Gastroesophageal sphincter (tissue), 3 donors: ENCODE measurements at regions not wholly inside any gene's neighbourhood (a gene's known extent, or its start where the extent isn't known, plus 50 kb on each side); places are given as distances from the start of the nearest gene placed in this dataset.

ENCODE experiments used
- EP300 ChIP-seq: sonication (generic); formaldehyde crosslinking; IDR thresholded peaks from one replicate; pipeline ENCODE4 v1.6.1; 2017; ENCODE audit warnings: antibody characterized with exemption, mild to moderate bottlenecking
- POLR2A ChIP-seq, 2 donors: fragments of 450-650 bp; IDR thresholded peaks; one replicate each; pipeline ENCODE4 v1.6.1; 2017; ENCODE audit warnings: antibody characterized with exemption in 2 of 2, mild to moderate bottlenecking in 2 of 2, moderate library complexity in 1 of 2
- TF ChIP-seq, protein P1 (sequence below), 4 experiments: fragments of 200-600 bp in 2 of 4; fragments of 450-650 bp in 2 of 4; sonication (generic) in 1 of 4; IDR thresholded peaks; one replicate each; pipeline ENCODE4 v1.5.1; 2017 to 2019; ENCODE audit warnings: antibody characterized with exemption in 4 of 4, mild to moderate bottlenecking in 2 of 4, moderate library complexity in 2 of 4

DNA sequence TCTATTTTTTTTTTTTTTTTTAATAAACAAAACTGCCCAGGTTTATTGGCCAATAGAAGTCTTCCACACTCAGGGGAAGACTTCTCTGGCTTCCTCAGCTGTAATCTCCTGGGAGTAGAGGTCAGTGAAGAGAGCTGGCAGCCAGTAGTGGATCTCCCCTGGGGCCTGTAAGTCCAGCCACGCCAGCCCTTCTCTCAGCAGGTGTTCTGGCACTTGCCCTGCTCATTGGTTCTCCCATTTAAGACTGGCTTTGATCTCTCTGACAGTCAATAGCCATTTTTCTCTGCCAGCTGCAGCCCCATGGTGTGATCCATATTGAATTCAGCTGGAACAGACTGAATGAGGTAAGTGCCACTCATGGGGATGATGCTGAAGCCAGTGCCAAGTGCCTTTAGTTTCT is 170.6 kb upstream of the SPHKAP start:
- TF ChIP-seq, protein P1, sequence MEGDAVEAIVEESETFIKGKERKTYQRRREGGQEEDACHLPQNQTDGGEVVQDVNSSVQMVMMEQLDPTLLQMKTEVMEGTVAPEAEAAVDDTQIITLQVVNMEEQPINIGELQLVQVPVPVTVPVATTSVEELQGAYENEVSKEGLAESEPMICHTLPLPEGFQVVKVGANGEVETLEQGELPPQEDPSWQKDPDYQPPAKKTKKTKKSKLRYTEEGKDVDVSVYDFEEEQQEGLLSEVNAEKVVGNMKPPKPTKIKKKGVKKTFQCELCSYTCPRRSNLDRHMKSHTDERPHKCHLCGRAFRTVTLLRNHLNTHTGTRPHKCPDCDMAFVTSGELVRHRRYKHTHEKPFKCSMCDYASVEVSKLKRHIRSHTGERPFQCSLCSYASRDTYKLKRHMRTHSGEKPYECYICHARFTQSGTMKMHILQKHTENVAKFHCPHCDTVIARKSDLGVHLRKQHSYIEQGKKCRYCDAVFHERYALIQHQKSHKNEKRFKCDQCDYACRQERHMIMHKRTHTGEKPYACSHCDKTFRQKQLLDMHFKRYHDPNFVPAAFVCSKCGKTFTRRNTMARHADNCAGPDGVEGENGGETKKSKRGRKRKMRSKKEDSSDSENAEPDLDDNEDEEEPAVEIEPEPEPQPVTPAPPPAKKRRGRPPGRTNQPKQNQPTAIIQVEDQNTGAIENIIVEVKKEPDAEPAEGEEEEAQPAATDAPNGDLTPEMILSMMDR (IDR thresholded peaks at IDR 0.05): no peak
- TF ChIP-seq POLR2A (IDR thresholded peaks at IDR 0.05): no peak
- no peak for TF ChIP-seq EP300
